GM21576 (cell line): ENCODE measurements at regions not wholly inside any gene's neighbourhood (a gene's known extent, or its start where the extent isn't known, plus 50 kb on each side); places are given as distances from the start of the nearest gene placed in this dataset.

Experiments
- ATAC-seq: cut with Tn5 transposase; IDR thresholded peaks from one replicate; pipeline ENCODE4 v1.9.1; 2021; ENCODE audit warnings: mild to moderate bottlenecking, moderate library complexity; ENCODE audit not compliant: unreplicated experiment

DNA sequence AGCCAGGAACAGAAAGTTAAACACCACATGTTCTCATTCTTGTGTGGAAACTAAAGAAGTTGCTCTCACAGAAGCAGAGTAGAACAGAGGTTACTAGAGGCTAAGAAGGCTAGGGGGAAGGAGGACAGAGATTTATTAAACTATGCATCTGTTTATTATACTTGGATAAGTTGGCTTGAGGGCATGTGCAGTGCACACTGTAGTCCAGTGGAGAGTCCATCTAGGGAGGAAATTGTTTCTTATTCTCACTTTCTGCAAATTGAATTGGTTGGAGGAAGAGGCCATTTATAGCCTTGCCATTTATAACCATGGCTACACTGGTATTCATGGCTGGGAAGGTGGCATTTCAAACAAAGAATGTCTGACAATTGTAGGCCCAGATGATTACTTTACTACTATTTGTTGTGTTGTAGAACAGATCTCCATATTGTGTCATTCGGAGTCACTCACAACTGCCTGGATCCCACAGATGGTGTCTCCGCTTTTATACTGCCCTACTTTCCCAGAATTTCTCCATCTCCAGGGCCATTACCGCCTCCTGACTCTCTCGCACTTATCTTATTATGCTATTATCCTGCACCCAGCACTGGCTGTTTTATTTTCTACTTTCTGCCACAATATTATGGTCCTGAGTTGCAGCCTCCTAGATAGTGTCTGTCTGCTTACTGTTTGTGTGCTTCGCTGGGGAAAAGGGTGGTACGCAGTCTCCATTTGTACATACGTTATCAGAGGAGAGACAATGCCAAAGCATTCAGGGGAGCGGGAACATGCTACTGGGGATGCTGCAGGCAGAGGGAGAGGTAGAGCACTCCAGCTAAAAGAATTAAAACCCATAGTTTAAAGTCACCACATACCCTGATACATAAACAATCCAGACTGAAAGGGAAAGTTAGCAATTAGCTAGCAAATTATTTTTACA lies 169.3 kb upstream of the BLID start:
- no peak for ATAC-seq

DNA sequence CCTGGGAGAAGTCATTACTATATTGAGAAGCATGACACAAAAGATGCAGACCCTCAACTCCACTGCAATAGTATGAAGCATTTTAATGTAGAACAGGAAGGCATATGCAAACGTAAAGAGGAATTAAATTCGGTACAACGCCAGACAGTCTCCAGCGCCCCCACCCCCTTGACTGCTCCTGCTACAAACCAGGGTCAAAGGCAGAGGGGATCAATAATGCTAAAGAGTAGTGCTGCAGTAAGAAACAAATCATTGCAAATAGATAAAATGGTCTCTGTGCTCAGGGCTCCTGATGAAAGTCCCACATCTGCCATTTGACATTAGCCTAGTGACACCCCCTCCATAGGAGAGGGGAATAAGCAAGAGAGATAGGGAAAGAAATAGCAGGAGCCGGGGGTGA lies 164.9 kb upstream of the BLID start:
- ATAC-seq = no peak

DNA sequence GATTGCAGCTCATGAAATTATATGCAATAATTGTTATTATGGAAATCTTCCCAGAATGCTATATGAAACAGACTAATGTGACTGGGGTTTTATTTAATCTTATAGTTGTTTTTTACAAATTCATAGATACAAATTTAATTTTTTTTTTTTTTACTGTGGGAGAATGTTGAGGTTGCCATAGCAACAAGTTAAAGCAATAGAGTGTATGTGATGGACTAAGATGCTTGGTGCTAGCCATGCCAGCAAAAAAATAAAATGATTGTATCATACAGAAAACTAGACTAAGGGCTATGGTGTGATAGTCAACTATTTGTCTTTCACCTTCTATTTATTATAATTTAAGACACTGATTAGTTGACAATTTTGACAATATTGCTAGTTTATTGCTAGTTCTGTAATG lies 163.2 kb upstream of the BLID start:
- no peak for ATAC-seq

DNA sequence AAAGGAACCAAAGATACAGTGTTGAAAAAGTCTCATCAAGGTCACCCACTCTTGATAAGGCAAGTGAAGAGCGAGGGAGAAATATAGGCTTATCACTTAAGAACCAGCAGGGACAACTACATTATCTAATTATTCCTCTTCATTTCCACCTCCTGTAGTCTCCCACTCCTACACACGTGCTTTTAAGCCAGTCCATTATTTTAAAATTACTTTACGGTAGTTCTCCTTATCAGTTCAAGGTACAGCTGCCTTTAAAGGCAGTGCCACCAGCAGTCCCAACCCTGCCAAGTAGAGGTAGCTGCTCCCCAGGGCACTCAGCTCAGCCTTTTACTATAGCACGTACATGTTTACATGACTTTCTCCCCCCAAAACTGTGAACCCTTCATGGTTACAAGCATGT lies 161.5 kb upstream of the BLID start:
- ATAC-seq = no peak

DNA sequence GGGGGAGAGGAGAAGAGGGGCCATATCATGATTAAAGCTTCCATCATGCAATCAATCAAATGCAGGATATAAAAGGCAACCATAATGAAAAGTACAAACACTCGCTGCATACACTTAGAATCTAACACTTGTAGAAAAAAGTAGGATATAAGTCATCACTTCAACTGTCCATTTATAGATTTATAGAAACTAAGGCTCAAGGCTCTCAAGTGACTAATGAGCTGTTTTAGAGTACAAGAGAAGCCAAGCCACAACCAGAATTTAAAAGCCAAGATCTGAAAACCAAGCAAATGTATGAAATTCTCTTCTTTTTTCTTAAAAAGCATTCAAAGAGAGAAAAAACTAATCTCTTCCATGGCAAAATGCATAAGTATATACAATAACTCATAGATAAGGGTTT lies 160.2 kb upstream of the BLID start:
- no peak for ATAC-seq

DNA sequence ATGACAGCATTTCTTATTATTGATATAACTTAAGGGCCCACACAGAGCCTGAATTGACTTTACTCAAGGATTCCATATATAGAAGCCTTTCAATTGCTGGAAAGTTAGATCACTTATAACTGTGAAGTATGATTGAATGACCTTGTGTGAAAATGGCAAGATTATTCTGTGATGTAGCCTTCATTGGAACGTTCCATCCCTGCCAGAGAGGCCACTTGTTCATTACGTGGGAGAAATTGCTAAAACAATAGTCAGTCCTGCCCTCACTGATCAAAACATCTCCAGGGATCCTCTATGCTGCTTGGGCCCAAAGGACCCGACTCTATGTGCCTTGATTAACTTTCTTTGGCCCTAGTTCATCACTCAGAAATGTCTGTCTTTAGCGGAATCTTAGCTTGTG lies 159.5 kb upstream of the BLID start:
- ATAC-seq = no peak

DNA sequence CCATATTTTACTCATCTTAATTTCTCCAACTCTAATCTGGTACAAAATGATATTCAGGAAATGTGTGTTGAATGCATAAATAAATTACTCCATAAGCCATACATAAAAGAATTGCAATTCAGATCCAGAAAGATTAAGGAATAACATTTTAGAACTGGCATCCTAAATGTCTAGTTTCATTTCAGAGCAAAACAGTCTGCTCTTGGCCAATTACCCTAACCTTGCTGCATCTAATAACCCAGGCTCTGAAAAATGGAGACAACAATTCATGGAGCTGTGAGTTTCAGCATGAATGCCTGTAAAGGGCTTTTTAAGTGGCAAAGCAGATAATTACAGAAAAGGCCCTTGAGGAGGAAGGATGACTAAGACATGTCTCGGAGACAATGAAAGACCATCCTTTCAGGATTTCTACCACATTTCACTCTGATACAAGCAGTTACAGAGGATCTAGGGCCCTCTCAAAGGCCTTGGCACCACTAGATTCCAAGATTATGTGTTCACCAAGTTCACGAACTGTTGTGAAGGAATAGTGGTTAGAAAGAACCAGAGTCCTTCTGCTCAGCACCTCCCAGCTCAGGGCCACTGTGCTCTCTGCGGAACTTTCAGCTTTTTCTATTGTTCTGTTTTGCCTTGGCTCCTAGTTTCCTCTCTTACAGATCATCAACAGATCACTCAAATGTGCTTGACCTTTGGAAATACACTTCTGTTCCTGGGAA lies 157.6 kb upstream of the BLID start:
- no peak for ATAC-seq

DNA sequence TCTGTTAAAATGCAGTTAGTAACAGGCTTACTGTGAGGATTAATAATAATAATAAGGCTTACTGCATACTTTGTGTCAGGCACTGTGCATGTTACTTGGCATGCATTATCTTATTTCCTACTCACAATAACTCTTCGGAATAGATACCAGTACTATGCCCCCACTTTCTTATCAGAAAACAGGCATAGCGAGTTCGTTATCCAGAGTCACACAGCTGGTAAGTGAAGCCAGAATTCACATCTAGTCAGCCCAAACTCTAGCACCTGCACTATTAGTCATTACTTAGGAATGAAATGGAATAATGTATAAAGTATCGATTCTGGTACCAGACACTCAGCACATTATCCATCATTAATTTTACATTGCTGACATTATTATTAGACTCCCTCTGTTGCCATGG lies 155.7 kb upstream of the BLID start:
- ATAC-seq = no peak

DNA sequence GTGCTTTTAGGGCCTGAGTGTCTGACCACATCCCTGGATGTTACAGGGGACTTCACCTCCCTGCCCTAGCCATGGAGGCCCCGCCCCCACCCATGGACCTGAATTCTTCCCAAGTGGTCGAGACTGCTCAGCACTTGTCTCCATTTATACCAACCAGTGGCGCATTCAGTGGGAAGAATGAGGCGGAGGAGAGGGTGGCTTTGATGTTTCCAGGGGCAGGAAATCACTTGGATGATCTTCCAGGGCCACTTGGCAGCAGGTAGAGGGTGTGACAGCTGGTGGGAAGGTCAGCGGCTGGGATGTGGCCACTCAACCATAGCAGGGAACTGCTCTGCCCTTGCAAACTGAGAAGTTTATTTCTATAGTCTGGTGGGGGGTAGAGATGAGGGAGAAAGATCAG lies 155.1 kb upstream of the BLID start:
- no peak for ATAC-seq

DNA sequence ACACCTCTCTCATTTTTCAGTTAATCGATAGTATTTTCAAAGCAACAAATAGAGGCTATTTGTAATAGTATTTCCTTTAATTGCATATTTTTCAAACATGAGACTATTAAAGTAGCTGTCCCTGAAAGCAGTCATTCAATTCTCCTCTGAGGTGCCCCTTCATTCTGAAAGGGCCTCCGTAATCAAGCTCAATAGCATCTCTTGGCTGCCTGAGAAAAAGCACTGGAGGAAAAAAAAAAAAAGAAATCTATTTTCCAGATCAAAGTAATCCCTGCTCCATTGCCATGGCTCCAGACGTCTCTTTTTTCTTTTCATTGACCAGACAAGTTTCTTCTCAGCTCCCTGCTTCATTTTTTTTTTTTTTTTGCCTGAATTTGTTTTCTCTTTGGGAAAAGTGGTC lies 154.5 kb upstream of the BLID start:
- ATAC-seq = no peak

DNA sequence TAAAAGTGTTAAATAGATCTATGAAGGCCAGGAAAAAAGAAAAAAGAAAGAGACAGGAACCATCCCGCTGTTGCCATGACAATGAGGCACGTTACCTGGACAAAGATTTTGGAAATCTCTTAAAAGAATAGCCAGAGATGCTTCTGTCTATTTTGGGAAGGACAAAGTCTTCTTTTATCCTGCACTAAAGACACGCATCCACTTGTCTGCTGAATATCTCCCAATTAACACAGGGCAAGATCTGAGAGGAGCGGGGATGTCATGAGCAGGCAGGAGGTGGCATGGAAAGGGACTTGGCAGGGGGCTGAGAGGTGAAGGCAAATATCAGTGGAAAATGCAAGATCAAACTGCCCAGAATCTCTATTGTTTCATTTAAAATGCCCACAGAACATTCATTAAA lies 153.8 kb upstream of the BLID start:
- ATAC-seq = no peak

DNA sequence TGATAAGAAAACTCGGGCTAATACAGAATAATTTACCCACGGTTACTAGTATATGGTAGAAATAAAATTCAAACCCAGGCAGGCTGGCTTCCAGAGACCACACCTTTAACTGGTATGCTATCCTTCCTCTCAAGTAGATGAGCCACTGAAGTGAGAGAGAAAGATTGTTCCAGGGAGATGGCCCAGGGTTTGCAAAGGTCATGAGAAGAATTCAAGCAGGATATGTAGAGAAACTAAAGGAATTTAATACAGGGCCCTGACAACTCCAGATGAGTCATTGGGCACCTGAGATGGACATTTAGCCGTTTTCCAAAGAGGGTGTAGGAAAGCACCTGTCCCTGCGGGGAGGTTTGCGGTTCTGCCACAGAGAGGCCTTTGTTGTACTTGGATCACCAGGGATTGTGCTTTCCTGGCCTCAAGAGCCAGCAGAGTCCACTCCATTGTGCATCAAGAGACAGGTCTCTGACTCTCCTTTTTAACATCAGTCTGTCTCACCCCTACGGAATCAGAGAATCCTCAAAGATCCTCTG lies 152.7 kb upstream of the BLID start:
- ATAC-seq = no peak

DNA sequence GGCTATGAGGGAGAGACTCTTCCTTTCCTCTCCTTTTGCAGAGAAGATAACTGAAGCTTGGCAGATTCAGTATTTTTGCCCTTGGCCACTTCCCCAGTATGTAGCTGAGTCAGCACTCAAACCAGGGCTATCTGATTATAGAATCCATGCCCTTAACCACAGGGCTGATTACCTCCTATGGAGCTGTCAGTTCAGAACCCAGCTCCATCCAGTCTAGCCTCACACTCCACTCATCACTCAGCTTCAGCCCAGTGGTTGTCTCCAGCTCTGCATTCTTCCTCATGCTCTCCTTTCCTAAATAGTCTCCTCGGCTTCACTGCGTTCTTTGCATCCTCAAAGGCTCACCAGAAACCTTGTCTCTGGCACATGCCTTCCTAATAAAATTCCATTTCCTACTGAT lies 151.6 kb upstream of the BLID start:
- no peak for ATAC-seq

DNA sequence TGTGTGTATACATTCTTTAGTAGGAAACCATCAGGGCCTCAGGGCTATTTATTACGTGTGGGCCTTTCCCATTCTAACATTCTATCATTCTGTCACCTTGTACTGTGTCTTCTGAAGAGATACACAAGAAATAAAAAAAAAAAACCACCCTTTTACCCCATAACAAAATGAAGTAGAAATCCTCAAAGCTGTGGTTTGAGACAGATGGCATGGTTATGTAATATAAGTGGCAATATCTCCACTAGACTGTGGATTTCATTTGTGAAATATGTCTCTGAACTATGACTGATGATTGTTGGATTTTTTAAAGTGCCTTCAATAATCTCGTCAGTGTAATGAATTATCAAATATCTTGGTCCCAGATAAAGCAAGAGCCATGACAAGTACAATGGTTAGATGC lies 150.0 kb upstream of the BLID start:
- no peak for ATAC-seq

DNA sequence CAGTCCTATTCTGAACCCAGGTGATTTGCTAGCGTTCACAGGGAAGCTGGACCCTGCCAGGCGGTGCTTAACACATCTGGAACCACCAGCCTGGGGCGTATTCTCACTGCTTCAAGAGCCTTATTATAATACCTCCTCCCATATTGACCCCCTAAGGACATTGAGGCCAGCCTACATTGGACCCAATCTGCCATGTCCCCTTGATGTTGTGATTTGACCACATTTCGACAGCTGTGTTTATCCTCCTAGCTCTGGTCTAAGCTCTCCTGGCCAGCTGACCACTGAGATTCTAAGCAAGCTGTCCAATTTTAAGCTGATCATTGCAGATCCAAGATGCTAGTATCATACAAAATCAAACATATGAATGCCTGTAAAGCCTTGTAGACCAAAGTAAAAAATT lies 148.1 kb upstream of the BLID start:
- ATAC-seq = no peak

DNA sequence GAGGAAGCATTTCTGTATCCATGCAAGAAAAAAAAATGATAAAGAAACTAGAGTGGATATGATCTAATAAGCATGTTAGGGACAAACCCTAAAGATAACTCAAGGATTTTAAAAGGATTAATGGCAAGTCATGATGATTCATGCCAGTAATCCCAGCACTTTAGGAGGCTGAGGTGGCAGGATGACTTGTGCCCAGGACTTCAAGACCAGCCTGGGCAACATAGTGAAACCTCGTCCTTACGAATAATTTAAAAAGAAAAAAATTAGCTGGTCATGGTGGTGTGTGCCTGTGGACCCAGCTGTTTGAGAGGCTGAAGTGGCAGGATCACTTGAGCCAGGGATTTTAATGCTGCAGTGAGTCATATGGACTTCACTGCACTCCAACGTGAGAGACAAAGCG lies 145.5 kb upstream of the BLID start:
- no peak for ATAC-seq

DNA sequence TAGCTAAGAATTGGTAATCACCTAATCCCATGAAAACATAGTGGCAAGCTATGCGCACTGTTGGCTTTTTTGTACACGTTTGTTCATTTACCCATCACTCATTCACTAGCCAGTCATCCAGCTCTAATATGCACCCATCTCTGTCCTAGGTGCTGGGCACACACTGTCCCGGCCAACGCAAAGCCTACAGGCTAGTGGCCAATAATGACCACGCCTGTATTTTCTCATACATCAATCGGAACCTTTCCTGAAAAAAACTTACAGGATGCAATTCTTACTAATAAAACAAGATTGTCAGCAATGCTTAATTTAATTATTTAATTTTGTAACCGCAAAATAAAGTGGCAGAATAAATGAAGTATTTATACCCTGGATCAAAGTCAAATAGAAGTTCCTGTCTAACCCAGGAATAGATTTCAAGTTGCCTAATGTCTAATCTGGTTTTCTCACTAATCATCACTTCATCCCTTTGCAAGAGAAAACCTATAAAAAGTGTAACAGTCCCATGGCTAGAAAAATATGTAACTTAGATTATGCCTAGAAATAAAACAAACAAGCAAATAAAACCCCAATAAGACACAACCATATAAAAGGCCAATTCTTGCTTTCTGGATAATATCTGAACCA lies 143.3 kb upstream of the BLID start:
- no peak for ATAC-seq

DNA sequence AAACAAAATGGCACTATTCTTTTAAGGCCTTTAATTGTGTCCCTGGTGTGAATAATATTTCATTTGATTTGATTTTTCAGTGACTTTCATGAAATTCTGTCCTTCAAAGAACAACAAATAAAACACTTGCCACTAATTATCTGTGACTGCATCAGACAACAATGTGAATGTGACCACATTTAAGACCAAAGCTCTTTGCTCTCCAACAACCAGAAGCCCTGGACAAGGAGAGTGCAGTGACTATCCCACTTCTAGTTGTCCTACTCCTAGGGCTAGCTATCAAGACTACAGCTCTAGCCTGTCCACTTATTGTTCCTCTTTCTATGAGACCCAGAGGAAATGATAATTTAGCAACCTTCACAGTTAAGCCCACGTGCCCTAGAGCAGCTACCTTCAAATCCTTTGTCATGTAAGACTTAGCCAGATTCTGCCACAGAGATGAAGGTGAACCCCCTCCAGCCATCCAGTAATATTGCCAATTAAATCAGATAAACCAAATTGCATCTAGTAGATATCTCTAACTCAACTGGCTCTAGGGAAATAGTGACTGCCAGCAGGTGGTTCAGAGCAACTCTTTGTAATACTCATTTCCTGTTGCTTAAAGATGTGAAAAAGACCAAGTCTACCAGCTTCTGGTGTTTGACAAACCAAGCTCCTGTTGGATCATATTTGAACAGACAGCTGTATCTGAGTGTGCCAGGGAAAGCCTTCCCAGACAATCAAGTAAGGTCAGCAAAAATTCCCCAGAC lies 142.6 kb upstream of the BLID start:
- ATAC-seq = no peak

DNA sequence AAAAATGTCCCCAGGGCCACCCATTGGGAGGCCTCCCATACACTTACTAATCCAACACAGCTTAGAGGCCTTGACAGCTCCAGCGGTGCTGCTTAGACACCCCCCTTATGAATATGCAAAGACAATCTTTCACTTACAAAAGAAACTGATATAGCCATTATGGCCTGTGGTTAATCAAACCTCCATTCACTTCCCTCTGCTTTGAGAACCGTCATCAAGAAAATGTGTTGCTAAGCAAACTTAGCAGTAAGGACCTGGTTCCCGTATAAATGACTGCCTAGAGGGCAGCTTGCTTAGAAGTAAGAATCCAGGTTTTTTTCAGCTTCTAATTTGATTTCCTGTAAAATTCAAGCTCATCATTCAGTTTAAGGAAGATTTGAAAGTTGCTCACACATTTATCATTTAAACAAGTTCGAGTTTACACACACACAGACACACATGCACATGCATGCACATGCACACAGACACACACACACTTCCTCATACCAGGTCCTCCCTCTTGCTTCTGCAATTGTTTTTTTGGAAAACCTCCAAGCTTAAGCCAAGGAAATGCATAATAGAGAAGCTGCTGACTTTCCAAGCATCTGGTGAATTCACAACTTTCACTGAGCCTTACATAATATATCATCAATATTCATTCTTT lies 137.7 kb upstream of the BLID start:
- ATAC-seq = no peak

DNA sequence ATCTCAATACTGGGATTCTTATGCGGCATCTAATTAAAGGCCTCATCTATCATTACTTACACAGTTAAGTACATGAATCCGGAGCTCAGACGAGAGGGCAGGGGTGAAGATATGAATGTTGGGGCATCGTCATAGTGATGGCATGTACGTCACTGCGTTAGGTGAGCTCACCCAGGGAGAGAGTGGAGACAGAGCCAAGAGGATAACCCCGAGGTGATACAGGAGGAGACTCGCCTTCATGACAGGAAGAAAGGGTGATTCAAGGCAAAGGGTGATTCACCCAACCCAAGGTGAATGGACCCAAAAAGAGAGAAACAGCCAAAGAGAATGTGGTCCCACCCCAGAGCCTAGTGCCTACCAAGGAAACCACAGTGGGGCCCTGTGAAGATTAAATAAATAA lies 132.9 kb upstream of the BLID start:
- ATAC-seq = no peak

DNA sequence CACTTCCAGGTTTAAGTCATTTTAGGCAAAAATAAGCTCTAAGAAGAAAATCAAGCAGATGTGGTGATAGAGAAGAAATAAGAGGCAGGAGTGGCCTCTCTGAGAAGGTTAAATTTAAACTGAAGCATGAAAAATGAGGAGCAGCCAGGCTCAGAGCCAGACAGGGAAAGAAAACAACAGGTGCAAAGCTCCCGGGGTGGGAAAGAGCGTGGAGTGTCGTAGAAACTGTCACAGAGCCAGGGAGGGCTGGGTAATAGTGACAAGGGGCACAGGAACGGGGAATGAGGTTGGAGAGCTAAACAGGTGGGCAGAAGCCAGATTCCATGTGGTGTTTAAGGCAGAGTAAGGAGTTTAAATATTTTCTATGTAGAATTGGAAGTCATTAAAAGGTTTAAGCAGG lies 132.1 kb upstream of the BLID start:
- no peak for ATAC-seq
